ENCODE measurements at regions not wholly inside any gene's neighbourhood (a gene's known extent, or its start where the extent isn't known, plus 50 kb on each side); places are given as distances from the start of the nearest gene placed in this dataset.

GRCh38 chr16:35749253-35750141 is 2290.1 kb downstream of the TP53TG3F start:
- FAIRE-seq (no peak), DNase-seq (ENCODE audit: low read depth) (no peak)
- TF ChIP-seq, protein P1, sequence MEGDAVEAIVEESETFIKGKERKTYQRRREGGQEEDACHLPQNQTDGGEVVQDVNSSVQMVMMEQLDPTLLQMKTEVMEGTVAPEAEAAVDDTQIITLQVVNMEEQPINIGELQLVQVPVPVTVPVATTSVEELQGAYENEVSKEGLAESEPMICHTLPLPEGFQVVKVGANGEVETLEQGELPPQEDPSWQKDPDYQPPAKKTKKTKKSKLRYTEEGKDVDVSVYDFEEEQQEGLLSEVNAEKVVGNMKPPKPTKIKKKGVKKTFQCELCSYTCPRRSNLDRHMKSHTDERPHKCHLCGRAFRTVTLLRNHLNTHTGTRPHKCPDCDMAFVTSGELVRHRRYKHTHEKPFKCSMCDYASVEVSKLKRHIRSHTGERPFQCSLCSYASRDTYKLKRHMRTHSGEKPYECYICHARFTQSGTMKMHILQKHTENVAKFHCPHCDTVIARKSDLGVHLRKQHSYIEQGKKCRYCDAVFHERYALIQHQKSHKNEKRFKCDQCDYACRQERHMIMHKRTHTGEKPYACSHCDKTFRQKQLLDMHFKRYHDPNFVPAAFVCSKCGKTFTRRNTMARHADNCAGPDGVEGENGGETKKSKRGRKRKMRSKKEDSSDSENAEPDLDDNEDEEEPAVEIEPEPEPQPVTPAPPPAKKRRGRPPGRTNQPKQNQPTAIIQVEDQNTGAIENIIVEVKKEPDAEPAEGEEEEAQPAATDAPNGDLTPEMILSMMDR (IDR thresholded peaks at IDR 0.05; ENCODE audit: insufficient read depth, low read length, severe bottlenecking) = no peak
- Histone ChIP-seq H3K27me3 (ENCODE audit: control insufficient read depth, insufficient read depth, low read length) (no peaks in the 10 kb centered on the region), H3K36me3 (ENCODE audit: control insufficient read depth, insufficient read depth, low read length) (no peaks in the 10 kb centered on the region), H3K4me3 (ENCODE audit: low read depth, low read length) (no peak overlapping the region)

GRCh38 chr16:35750157-35750689 is 2290.8 kb downstream of the TP53TG3F start:
- DNase-seq (ENCODE audit: low read depth) (no peak), FAIRE-seq (no peak)
- no peak overlapping the region for H3K4me3 ChIP-seq (ENCODE audit: low read depth, low read length)
- H3K27me3 ChIP-seq (ENCODE audit: control insufficient read depth, insufficient read depth, low read length) = no peaks in the 10 kb centered on the region
- no peaks in the 10 kb centered on the region for H3K36me3 ChIP-seq (ENCODE audit: control insufficient read depth, insufficient read depth, low read length)
- TF ChIP-seq, protein P1 (IDR thresholded peaks at IDR 0.05; ENCODE audit: insufficient read depth, low read length, severe bottlenecking) = no peak

DNA sequence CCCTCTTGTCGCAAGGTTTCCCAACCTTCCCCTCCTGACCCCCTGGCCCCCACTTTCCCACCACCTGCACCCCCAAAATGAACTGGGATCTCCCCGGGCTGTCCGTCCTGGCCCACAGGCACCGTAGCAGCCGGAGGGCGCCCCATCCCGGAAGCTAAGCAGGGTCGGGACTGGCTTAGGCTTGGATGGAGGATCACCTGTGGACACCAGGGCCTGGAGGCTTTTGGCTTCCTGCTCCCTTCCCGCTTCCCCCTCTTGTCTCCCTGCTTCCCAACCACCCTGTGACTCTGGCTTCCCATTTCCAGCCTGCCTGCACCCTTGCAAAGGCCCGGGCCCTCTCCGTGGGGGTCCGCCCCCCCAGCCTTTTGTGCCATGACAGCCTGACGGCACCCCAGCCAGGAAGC is 2291.3 kb downstream of the TP53TG3F start:
- DNase-seq (ENCODE audit: low read depth) (no peak), FAIRE-seq (no peak)
- H3K4me3 ChIP-seq (ENCODE audit: low read depth, low read length) = no peak overlapping the region
- H3K36me3 ChIP-seq (ENCODE audit: control insufficient read depth, insufficient read depth, low read length) = no peaks in the 10 kb centered on the region
- TF ChIP-seq, protein P1 (IDR thresholded peaks at IDR 0.05; ENCODE audit: insufficient read depth, low read length, severe bottlenecking) = no peak
- H3K27me3 ChIP-seq (ENCODE audit: control insufficient read depth, insufficient read depth, low read length) = no peaks in the 10 kb centered on the region

GRCh38 chr16:35751191-35751941 is 2292.0 kb downstream of the TP53TG3F start:
- FAIRE-seq = no peak
- TF ChIP-seq, protein P1 (IDR thresholded peaks at IDR 0.05; ENCODE audit: insufficient read depth, low read length, severe bottlenecking) = no peak
- Histone ChIP-seq H3K36me3 (ENCODE audit: control insufficient read depth, insufficient read depth, low read length) (no peaks in the 10 kb centered on the region), H3K27me3 (ENCODE audit: control insufficient read depth, insufficient read depth, low read length) (no peaks in the 10 kb centered on the region), H3K4me3 (ENCODE audit: low read depth, low read length) (no peak overlapping the region)
- DNase-seq (ENCODE audit: low read depth) = no peak

DNA sequence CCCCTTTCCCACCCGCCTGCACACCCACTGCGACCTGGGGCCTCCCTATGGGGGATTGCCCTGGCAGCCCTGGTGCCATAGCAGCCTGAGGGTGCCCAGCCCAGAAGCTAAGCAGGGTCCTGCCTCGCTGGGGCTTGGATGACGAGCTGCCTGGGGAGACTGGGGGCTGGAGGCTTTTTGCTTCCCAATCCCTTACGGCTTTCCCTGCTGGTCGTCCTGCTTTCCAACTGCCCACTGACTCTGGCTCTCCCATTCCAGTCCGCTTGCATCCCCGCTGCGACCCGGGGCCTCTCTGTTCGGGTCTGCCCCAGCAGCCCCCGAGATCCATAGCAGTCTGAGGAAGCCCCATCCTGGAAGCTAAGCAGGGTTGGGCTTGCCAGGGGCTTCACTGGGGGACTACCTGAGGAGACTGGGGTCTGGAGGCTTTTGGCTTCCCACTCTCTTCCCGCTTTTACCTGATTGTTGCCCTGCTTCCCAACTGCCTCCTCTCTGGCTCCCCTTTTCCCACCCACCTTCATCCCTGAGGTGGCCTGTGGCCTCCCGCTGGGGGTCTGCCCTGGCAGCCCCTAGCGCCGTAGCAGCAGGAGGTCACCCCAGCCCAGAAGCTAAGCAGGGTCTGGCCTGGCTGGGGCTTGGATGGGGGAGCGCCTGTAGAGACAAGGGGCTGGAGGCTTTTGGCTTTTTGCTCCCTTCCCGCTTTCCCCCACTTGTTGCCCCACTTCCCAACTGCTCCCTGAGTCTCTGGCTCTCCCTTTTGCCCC is 2292.8 kb downstream of the TP53TG3F start:
- DNase-seq (ENCODE audit: low read depth) (no peak), FAIRE-seq (no peak)
- no peaks in the 10 kb centered on the region for H3K27me3 ChIP-seq (ENCODE audit: control insufficient read depth, insufficient read depth, low read length)
- no peaks in the 10 kb centered on the region for H3K36me3 ChIP-seq (ENCODE audit: control insufficient read depth, insufficient read depth, low read length)
- no peak overlapping the region for H3K4me3 ChIP-seq (ENCODE audit: low read depth, low read length)
- TF ChIP-seq, protein P1 (IDR thresholded peaks at IDR 0.05; ENCODE audit: insufficient read depth, low read length, severe bottlenecking) = no peak
